ENCODE measurements at regions not wholly inside any gene's neighbourhood (a gene's known extent, or its start where the extent isn't known, plus 50 kb on each side); places are given as distances from the start of the nearest gene placed in this dataset.

GRCh38 chr17:72004611-72005331, 116.0 kb upstream of the SOX9 start:
- WGBS: 81% methylated on average over 10 of the region's 10 CpGs
- Histone ChIP-seq H3K4me1 (no peaks in the 10 kb centered on the region), H3K36me3 (no peaks in the 10 kb centered on the region), H3K27me3 (no peaks in the 10 kb centered on the region), H3K4me3 (no peak overlapping the region), H3K9me3 (no peaks in the 10 kb centered on the region), H3K27ac (no peak overlapping the region)
- TF ChIP-seq CTCF (IDR thresholded peaks at IDR 0.05) (no peak), POLR2A (IDR thresholded peaks at IDR 0.05) (no peak), EP300 (IDR thresholded peaks at IDR 0.05) (no peak), POLR2AphosphoS5 (IDR thresholded peaks at IDR 0.05) (no peak)
- DNase-seq (ENCODE audit: low spot score in 2 of 2): no peak

- TF ChIP-seq EP300 (IDR thresholded peaks at IDR 0.05) (no peak), CTCF (IDR thresholded peaks at IDR 0.05) (no peak), POLR2A (IDR thresholded peaks at IDR 0.05) (no peak), POLR2AphosphoS5 (IDR thresholded peaks at IDR 0.05) (no peak)
- H3K4me1 ChIP-seq: no peaks in the 10 kb centered on the region
- H3K27me3 ChIP-seq: no peaks in the 10 kb centered on the region
- H3K4me3 ChIP-seq: no peak overlapping the region
- no peaks in the 10 kb centered on the region for H3K9me3 ChIP-seq
- no peak overlapping the region for H3K27ac ChIP-seq
- DNase-seq (ENCODE audit: low spot score in 2 of 2): no peak
- WGBS: 85% methylated on average over 6 of the region's 6 CpGs
- H3K36me3 ChIP-seq: no peaks in the 10 kb centered on the region
Observed at GRCh38 chr17:72005332-72006163, 115.3 kb upstream of the SOX9 start.

GRCh38 chr17:72008236-72008876, 112.5 kb upstream of the SOX9 start:
- WGBS: 45% methylated on average over 5 of the region's 5 CpGs
- H3K27ac ChIP-seq: no peak overlapping the region
- no peak for TF ChIP-seq CTCF (IDR thresholded peaks at IDR 0.05)
- no peak for TF ChIP-seq POLR2AphosphoS5 (IDR thresholded peaks at IDR 0.05)
- no peak for TF ChIP-seq POLR2A (IDR thresholded peaks at IDR 0.05)
- TF ChIP-seq EP300 (IDR thresholded peaks at IDR 0.05): no peak

GRCh38 chr17:72011561-72011960, 109.3 kb upstream of the SOX9 start:
- WGBS: 59% methylated on average over 1 of the region's 1 CpG
- H3K9me3 ChIP-seq: no peaks in the 10 kb centered on the region
- H3K27ac ChIP-seq: no peak overlapping the region
- H3K4me3 ChIP-seq: no peak overlapping the region
- H3K4me1 ChIP-seq: no peaks in the 10 kb centered on the region
- no peak for DNase-seq (ENCODE audit: low spot score in 2 of 2)
- TF ChIP-seq CTCF (IDR thresholded peaks at IDR 0.05): no peak
- TF ChIP-seq POLR2AphosphoS5 (IDR thresholded peaks at IDR 0.05): no peak
- no peak for TF ChIP-seq EP300 (IDR thresholded peaks at IDR 0.05)
- TF ChIP-seq POLR2A (IDR thresholded peaks at IDR 0.05): no peak
- no peaks in the 10 kb centered on the region for H3K27me3 ChIP-seq
- no peaks in the 10 kb centered on the region for H3K36me3 ChIP-seq

More at GRCh38 chr17:72008236-72008876, 112.5 kb upstream of the SOX9 start:
- H3K4me3 ChIP-seq: no peak overlapping the region
- DNase-seq (ENCODE audit: low spot score in 2 of 2): no peak
- H3K4me1 ChIP-seq: no peaks in the 10 kb centered on the region
- H3K27me3 ChIP-seq: no peaks in the 10 kb centered on the region
- H3K36me3 ChIP-seq: no peaks in the 10 kb centered on the region
- H3K9me3 ChIP-seq: no peaks in the 10 kb centered on the region
